D341Med (cell line): ENCODE measurements at regions not wholly inside any gene's neighbourhood (a gene's known extent, or its start where the extent isn't known, plus 50 kb on each side); places are given as distances from the start of the nearest gene placed in this dataset.

Experiments used
- DNase-seq: peaks from one replicate; pipeline ENCODE4 v3.0.0; 2012; ENCODE audit warnings: low spot score

DNA sequence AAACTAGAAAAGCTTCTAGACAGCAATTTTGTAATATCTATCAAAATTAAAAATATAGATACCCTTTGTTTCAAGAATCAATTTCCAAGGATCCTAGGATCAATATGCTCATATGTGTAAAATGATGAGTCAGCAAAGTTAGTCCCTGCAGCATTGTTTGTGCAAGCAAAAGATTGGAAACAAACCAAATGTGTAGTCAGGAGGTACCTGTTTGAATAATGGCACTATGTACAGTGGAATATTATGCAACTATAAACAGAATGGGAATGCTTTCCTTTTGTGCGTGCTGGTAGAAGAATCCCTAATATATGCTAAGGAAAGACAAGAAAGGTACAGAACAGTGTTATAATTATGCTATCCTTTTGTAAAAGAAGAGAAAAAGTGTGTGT is 58.5 kb upstream of the PJA2 start:
- DNase-seq = no peak

GRCh38 chr5:109467058-109467457 is 57.3 kb upstream of the PJA2 start:
- no peak for DNase-seq
